T-cell (primary cell): ENCODE measurements at regions not wholly inside any gene's neighbourhood (a gene's known extent, or its start where the extent isn't known, plus 50 kb on each side); places are given as distances from the start of the nearest gene placed in this dataset.

Source experiments
- ATAC-seq, 4 experiments: fragments of 200-7000 bp in 3 of 4; fragments of 150-1000 bp in 1 of 4; cut with Tn5 transposase; replicated peaks in 1 of 4; 1 replicate in 3 of 4; 2 replicates in 1 of 4; pipeline ENCODE4 v1.10.0; 2021; ENCODE audit warnings: moderate library complexity in 3 of 4, mild to moderate bottlenecking in 2 of 4, moderate number of reproducible peaks in 1 of 4
- CTCF ChIA-PET, 2 donors: fragments of 300-600 bp; sonication (Branson Sonifier 250); formaldehyde crosslinking; loops; one replicate each; lab custom pipeline; 2022; ENCODE audit warnings: antibody characterized with exemption in 2 of 2; lab: Charles Lee
- POLR2A ChIA-PET, 2 donors: fragments of 300-600 bp; sonication (Branson Sonifier 250); formaldehyde crosslinking; loops; one replicate each; lab custom pipeline; 2022; ENCODE audit warnings: antibody characterized with exemption in 2 of 2; lab: Charles Lee
- DNase-seq, 35 experiments: peaks; one replicate each; pipeline versions ENCODE4 v3.0.0 to v3.0.0-alpha.2; 2013 to 2023
- H3K27ac ChIP-seq: one replicate; pipeline ENCODE4 v1.5.1; 2013; ENCODE audit warnings: low read length
- H3K27me3 ChIP-seq, 2 experiments: replicated peaks in 1 of 2; 1 replicate in 1 of 2; 2 replicates in 1 of 2; pipeline versions ENCODE4 v1.6.1 to v1.7.0; 2013; ENCODE audit warnings: low read length in 1 of 2, mixed read lengths in 1 of 2; ENCODE audit not compliant: control insufficient read depth in 2 of 2, insufficient read depth in 2 of 2; ENCODE audit errors: extremely low read depth in 1 of 2
- H3K36me3 ChIP-seq, 2 donors: 1 replicate in 1 of 2; 2 replicates in 1 of 2; pipeline versions ENCODE4 v1.6.1 to v1.7.0; 2013; ENCODE audit warnings: low read length in 1 of 2; ENCODE audit not compliant: control insufficient read depth in 2 of 2, insufficient read depth in 1 of 2; ENCODE audit errors: extremely low read depth in 1 of 2
- H3K4me1 ChIP-seq, 2 experiments: 1 replicate in 1 of 2; 2 replicates in 1 of 2; pipeline versions ENCODE4 v1.6.1 to v1.7.0; 2013; ENCODE audit warnings: low read length in 2 of 2, mixed read lengths in 1 of 2; ENCODE audit not compliant: insufficient read depth in 2 of 2, control insufficient read depth in 1 of 2; ENCODE audit errors: extremely low read depth in 1 of 2
- H3K4me3 ChIP-seq, 2 donors: 1 replicate in 1 of 2; 2 replicates in 1 of 2; pipeline versions ENCODE4 v1.5.1 to v1.7.0; 2013; ENCODE audit warnings: mild to moderate bottlenecking in 2 of 2, low read length in 1 of 2, moderate library complexity in 1 of 2; ENCODE audit not compliant: control insufficient read depth in 1 of 2; ENCODE audit errors: extremely low read depth in 1 of 2
- H3K9me3 ChIP-seq: 2 replicates; pipeline ENCODE4 v1.7.0; 2013
- H3K27ac Mint-ChIP-seq, 2 donors: one replicate each; pipeline ENCODE4 v1.8.0; 2020 to 2021; ENCODE audit warnings: mild to moderate bottlenecking in 2 of 2, mixed read lengths in 2 of 2
- H3K27me3 Mint-ChIP-seq, 2 donors: one replicate each; pipeline ENCODE4 v1.8.0; 2021 to 2022; ENCODE audit warnings: mixed read lengths in 2 of 2
- H3K36me3 Mint-ChIP-seq: one replicate; pipeline ENCODE4 v1.8.0; 2021; ENCODE audit warnings: mixed read lengths
- H3K4me1 Mint-ChIP-seq, 3 donors: one replicate each; pipeline ENCODE4 v1.8.0; 2020 to 2022; ENCODE audit warnings: mixed read lengths in 3 of 3, mild to moderate bottlenecking in 1 of 3
- H3K4me3 Mint-ChIP-seq, 3 donors: one replicate each; pipeline ENCODE4 v1.8.0; 2020 to 2022; ENCODE audit warnings: mild to moderate bottlenecking in 3 of 3, mixed read lengths in 3 of 3, moderate library complexity in 3 of 3
- H3K9me3 Mint-ChIP-seq, 3 donors: one replicate each; pipeline ENCODE4 v1.8.0; 2020 to 2022; ENCODE audit warnings: mixed read lengths in 3 of 3
- WGBS: methylation state at CpG from one replicate; pipeline ENCODE4 v1.1.5; 2013; ENCODE audit warnings: missing lambda C conversion rate; ENCODE audit not compliant: insufficient coverage; 5-methylcytosine and 5-hydroxymethylcytosine counted together

GRCh38 chr6:129921169-129921817 lies 60.2 kb upstream of the TMEM244 start:
- no CpG with 5 or more reads among the region's 3 CpGs for WGBS
- DNase-seq, result no peak
- CTCF ChIA-PET, result no interaction called here

GRCh38 chr6:129920103-129920798 lies 59.1 kb upstream of the TMEM244 start:
- H3K27me3 ChIP-seq, result no peaks in the 10 kb centered on the region
- no peak overlapping the region for H3K4me3 ChIP-seq
- Mint-ChIP-seq H3K4me1 (no peaks in the 10 kb centered on the region), H3K36me3 (no peaks in the 10 kb centered on the region), H3K9me3 (no peaks in the 10 kb centered on the region), H3K4me3 (no peak overlapping the region), H3K27ac (no peak overlapping the region), H3K27me3 (peaks cover 0 to 3% of the 10 kb centered on the region in 2 donors)
- no peak overlapping the region for H3K27ac ChIP-seq
- no peak for ATAC-seq
- no CpG with 5 or more reads among the region's 7 CpGs for WGBS
- ChIA-PET CTCF (interaction anchor here in 1 of 2 donors (0.6 kb wide), 1 partner anchor 140 kb away, joined by 5 read pairs; no protein-coding TSS in a partner anchor), POLR2A (interaction anchor here in 1 of 2 donors (0.5 kb wide), 1 partner anchor 922 kb away, joined by 3 read pairs; no protein-coding TSS in a partner anchor)
- H3K9me3 ChIP-seq, result no peaks in the 10 kb centered on the region
- no peaks in the 10 kb centered on the region for H3K36me3 ChIP-seq
- H3K4me1 ChIP-seq, result no peaks in the 10 kb centered on the region
- DNase-seq, result no peak

More at GRCh38 chr6:129921169-129921817, 60.2 kb upstream of the TMEM244 start:
- H3K9me3 Mint-ChIP-seq, result no peaks in the 10 kb centered on the region
- peaks cover 0 to 3% of the 10 kb centered on the region in 2 donors for H3K27me3 Mint-ChIP-seq
- H3K4me3 ChIP-seq, result no peak overlapping the region
- no peak overlapping the region for H3K4me3 Mint-ChIP-seq
- H3K4me1 ChIP-seq, result no peaks in the 10 kb centered on the region
- no peaks in the 10 kb centered on the region for H3K36me3 Mint-ChIP-seq
- H3K36me3 ChIP-seq, result no peaks in the 10 kb centered on the region
- H3K4me1 Mint-ChIP-seq, result no peaks in the 10 kb centered on the region
- no peaks in the 10 kb centered on the region for H3K9me3 ChIP-seq
- ATAC-seq, result no peak
- H3K27ac Mint-ChIP-seq, result no peak overlapping the region
- H3K27me3 ChIP-seq, result no peaks in the 10 kb centered on the region
- H3K27ac ChIP-seq, result no peak overlapping the region
- POLR2A ChIA-PET, result no interaction called here

DNA sequence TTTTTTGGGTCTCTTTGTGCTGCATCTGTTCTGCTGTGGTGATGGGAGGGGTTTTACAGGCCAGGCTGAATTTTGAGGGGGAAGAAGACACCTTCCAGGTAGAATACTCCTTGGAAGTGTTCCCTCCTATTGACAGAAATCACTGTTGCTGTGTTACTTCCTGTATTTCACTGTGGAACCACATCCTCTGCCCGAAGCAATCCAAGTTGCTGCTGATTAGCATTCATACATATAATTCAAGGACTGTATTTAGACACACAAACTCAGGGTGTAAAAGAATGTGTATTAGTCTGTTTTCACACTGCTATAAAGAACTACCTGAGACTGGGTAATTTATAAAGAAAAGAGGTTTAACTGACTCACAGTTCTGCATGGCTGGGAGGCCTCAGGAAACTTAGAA lies 50.6 kb upstream of the TMEM244 start:
- Histone ChIP-seq H3K9me3 (no peaks in the 10 kb centered on the region), H3K27ac (no peak overlapping the region), H3K4me1 (no peaks in the 10 kb centered on the region), H3K27me3 (no peaks in the 10 kb centered on the region), H3K36me3 (no peaks in the 10 kb centered on the region), H3K4me3 (no peak overlapping the region)
- ChIA-PET POLR2A (no interaction called here), CTCF (no interaction called here)
- peaks cover 0 to 1% of the 10 kb centered on the region in 2 donors for H3K27me3 Mint-ChIP-seq
- ATAC-seq (no peak), DNase-seq (no peak)
- H3K9me3 Mint-ChIP-seq, result no peaks in the 10 kb centered on the region
- no peaks in the 10 kb centered on the region for H3K36me3 Mint-ChIP-seq
- WGBS, result no CpG with 5 or more reads among the region's 1 CpG
- H3K4me3 Mint-ChIP-seq, result no peak overlapping the region
- H3K27ac Mint-ChIP-seq, result no peak overlapping the region
- H3K4me1 Mint-ChIP-seq, result peaks cover 0 to 4% (median 4%) of the 10 kb centered on the region in 3 donors
